Left ventricle myocardium superior (tissue), 1 donor: ENCODE measurements at regions not wholly inside any gene's neighbourhood (a gene's known extent, or its start where the extent isn't known, plus 50 kb on each side); places are given as distances from the start of the nearest gene placed in this dataset.

Experiments
- ATAC-seq: fragments of 200-7000 bp; cut with Tn5 transposase; one replicate; pipeline ENCODE4 v1.9.1; 2020; ENCODE audit warnings: mild to moderate bottlenecking, moderate library complexity
- DNase-seq: peaks from one replicate; pipeline ENCODE4 v3.0.0-alpha.2; 2020
- intact Hi-C: fragments of 100-400 bp; cut with micrococcal nuclease; formaldehyde crosslinking; loops from one replicate; pipeline ENCODE4 v1.11.0; 2022
- donor health status: DM: no; HTN: yes; CAD: no; lungs with severe emphysema.

GRCh38 chr21:25427828-25428227, 179.5 kb downstream of the MRPL39 start:
- no peak for ATAC-seq
- DNase-seq = no peak
- intact Hi-C loops = no loop called here

- intact Hi-C loops = no loop called here
- DNase-seq (no peak), ATAC-seq (no peak)
Observed at GRCh38 chr21:25426580-25426979, 180.7 kb downstream of the MRPL39 start.

GRCh38 chr21:25425156-25425555, 182.1 kb downstream of the MRPL39 start:
- ATAC-seq = no peak
- no peak for DNase-seq
- intact Hi-C loops = no loop called here

GRCh38 chr21:25424634-25425033, 182.6 kb downstream of the MRPL39 start:
- ATAC-seq = no peak
- intact Hi-C loops = no loop called here

GRCh38 chr21:25424048-25424447, 183.2 kb downstream of the MRPL39 start:
- DNase-seq (no peak), ATAC-seq (no peak)
- intact Hi-C loops = no loop called here

More at GRCh38 chr21:25424634-25425033, 182.6 kb downstream of the MRPL39 start:
- no peak for DNase-seq

- DNase-seq (no peak), ATAC-seq (no peak)
- intact Hi-C loops = no loop called here
Observed at GRCh38 chr21:25422610-25423608, 184.4 kb downstream of the MRPL39 start.

GRCh38 chr21:25421321-25422028, 185.8 kb downstream of the MRPL39 start:
- DNase-seq (no peak), ATAC-seq (no peak)
- intact Hi-C loops = no loop called here

GRCh38 chr21:25420831-25421230, 186.4 kb downstream of the MRPL39 start:
- DNase-seq (no peak), ATAC-seq (no peak)
- intact Hi-C loops = no loop called here

GRCh38 chr21:25416669-25417068, 190.6 kb downstream of the MRPL39 start:
- ATAC-seq = no peak
- intact Hi-C loops = no loop called here
- DNase-seq = no peak

- no peak for DNase-seq
- ATAC-seq = no peak
- intact Hi-C loops = no loop called here
Observed at GRCh38 chr21:25412100-25412499, 195.2 kb downstream of the MRPL39 start.

- DNase-seq (no peak), ATAC-seq (no peak)
- intact Hi-C loops = no loop called here
Observed at GRCh38 chr21:25409978-25410377, 197.3 kb downstream of the MRPL39 start.

- ATAC-seq = no peak
- intact Hi-C loops = no loop called here
- no peak for DNase-seq
Observed at GRCh38 chr21:25408666-25409065, 198.6 kb downstream of the MRPL39 start.

- DNase-seq (no peak), ATAC-seq (no peak)
- intact Hi-C loops = no loop called here
Observed at GRCh38 chr21:25406887-25407579, 200.2 kb downstream of the MRPL39 start.

GRCh38 chr21:25405984-25406383, 201.3 kb downstream of the MRPL39 start:
- ATAC-seq (no peak), DNase-seq (no peak)
- intact Hi-C loops = no loop called here

- intact Hi-C loops = no loop called here
- ATAC-seq = no peak
Observed at GRCh38 chr21:25402134-25402961, 204.9 kb downstream of the MRPL39 start.

GRCh38 chr21:25400427-25400826, 206.9 kb downstream of the MRPL39 start:
- no peak for DNase-seq
- intact Hi-C loops = no loop called here
- no peak for ATAC-seq

More at GRCh38 chr21:25402134-25402961, 204.9 kb downstream of the MRPL39 start:
- DNase-seq = no peak

GRCh38 chr21:25398630-25399029, 208.7 kb downstream of the MRPL39 start:
- DNase-seq = no peak
- ATAC-seq = no peak
- intact Hi-C loops = no loop called here

GRCh38 chr21:25396135-25396711, 211.1 kb downstream of the MRPL39 start:
- DNase-seq (no peak), ATAC-seq (no peak)
- intact Hi-C loops = no loop called here

- intact Hi-C loops = no loop called here
- no peak for DNase-seq
- ATAC-seq = no peak
Observed at GRCh38 chr21:25391777-25392176, 215.5 kb downstream of the MRPL39 start.
